ENCODE measurements at regions not wholly inside any gene's neighbourhood (a gene's known extent, or its start where the extent isn't known, plus 50 kb on each side); places are given as distances from the start of the nearest gene placed in this dataset.

- no peak for TF ChIP-seq CTCF (IDR thresholded peaks at IDR 0.05 in 4 of 5, conservative IDR thresholded peaks at IDR 0.05 in 1 of 5)
- no peak for TF ChIP-seq POLR2A (IDR thresholded peaks at IDR 0.05)
Observed at GRCh38 chr6:76843054-76843822, 620.1 kb downstream of the HTR1B start.

All from gastrocnemius medialis (tissue), 4 donors.